ENCODE measurements at regions not wholly inside any gene's neighbourhood (a gene's known extent, or its start where the extent isn't known, plus 50 kb on each side); places are given as distances from the start of the nearest gene placed in this dataset.
"Not testable (repeated sequence)": the region's sequence is repeated elsewhere in the genome, so short reads cannot be mapped to it uniquely, and the experiment has no call there.

- no peak for DNase-seq (ENCODE audit: low spot score)
These were observed 241.6 kb downstream of the SUCLG1 start for GRCh38 chr2:84217456-84217855.

GRCh38 chr2:84214455-84214854, 244.6 kb downstream of the SUCLG1 start:
- no peak for DNase-seq (ENCODE audit: low spot score)

GRCh38 chr2:84212611-84213314, 246.3 kb downstream of the SUCLG1 start:
- no peak for DNase-seq (ENCODE audit: low spot score)

- DNase-seq (ENCODE audit: low spot score): no peak
These were observed 249.1 kb downstream of the SUCLG1 start for GRCh38 chr2:84209941-84210340.

GRCh38 chr2:84204995-84205394, 254.1 kb downstream of the SUCLG1 start:
- no peak for DNase-seq (ENCODE audit: low spot score)

- DNase-seq (ENCODE audit: low spot score): no peak
These were observed 256.9 kb downstream of the SUCLG1 start for GRCh38 chr2:84202166-84202565.

- no peak for DNase-seq (ENCODE audit: low spot score)
These were observed 257.9 kb downstream of the SUCLG1 start for GRCh38 chr2:84201158-84201557.

GRCh38 chr2:84197901-84198300, 261.2 kb downstream of the SUCLG1 start:
- no peak for DNase-seq (ENCODE audit: low spot score)

GRCh38 chr2:84194949-84195644, 264.0 kb downstream of the SUCLG1 start:
- no peak for DNase-seq (ENCODE audit: low spot score)

- no peak for DNase-seq (ENCODE audit: low spot score)
These were observed 264.9 kb downstream of the SUCLG1 start for GRCh38 chr2:84194181-84194580.

- no peak for DNase-seq (ENCODE audit: low spot score)
These were observed 271.8 kb downstream of the SUCLG1 start for GRCh38 chr2:84187258-84187657.

- DNase-seq (ENCODE audit: low spot score): no peak
These were observed 277.2 kb downstream of the SUCLG1 start for GRCh38 chr2:84181927-84182326.

- no peak for DNase-seq (ENCODE audit: low spot score)
These were observed 281.3 kb downstream of the SUCLG1 start for GRCh38 chr2:84177733-84178132.

GRCh38 chr2:84175970-84176369, 283.1 kb downstream of the SUCLG1 start:
- DNase-seq (ENCODE audit: low spot score): no peak

- no peak for DNase-seq (ENCODE audit: low spot score)
These were observed 283.7 kb downstream of the SUCLG1 start for GRCh38 chr2:84175340-84175739.

- no peak for DNase-seq (ENCODE audit: low spot score)
These were observed 286.0 kb downstream of the SUCLG1 start for GRCh38 chr2:84173041-84173440.

- no peak for DNase-seq (ENCODE audit: low spot score)
These were observed 288.1 kb downstream of the SUCLG1 start for GRCh38 chr2:84170979-84171378.

GRCh38 chr2:84169871-84170270, 289.2 kb downstream of the SUCLG1 start:
- no peak for DNase-seq (ENCODE audit: low spot score)

- DNase-seq (ENCODE audit: low spot score): not testable (repeated sequence)
These were observed 290.5 kb downstream of the SUCLG1 start for GRCh38 chr2:84168552-84168951.

GRCh38 chr2:84165256-84165655, 293.8 kb downstream of the SUCLG1 start:
- no peak for DNase-seq (ENCODE audit: low spot score)

GRCh38 chr2:84160453-84160852, 298.6 kb downstream of the SUCLG1 start:
- no peak for DNase-seq (ENCODE audit: low spot score)

GRCh38 chr2:84158605-84159004, 300.5 kb downstream of the SUCLG1 start:
- no peak for DNase-seq (ENCODE audit: low spot score)

- no peak for DNase-seq (ENCODE audit: low spot score)
These were observed 306.6 kb downstream of the SUCLG1 start for GRCh38 chr2:84152462-84152861.

- DNase-seq (ENCODE audit: low spot score): no peak
These were observed 314.7 kb downstream of the SUCLG1 start for GRCh38 chr2:84144345-84144744.
